Hepatocyte (in vitro differentiated cells): ENCODE measurements at regions not wholly inside any gene's neighbourhood (a gene's known extent, or its start where the extent isn't known, plus 50 kb on each side); places are given as distances from the start of the nearest gene placed in this dataset. TPM values are rescaled to one million over a fixed set of nuclear protein-coding genes. Genes with fewer than 3 reads are reported as not detected.

ENCODE experiments used
- DNase-seq: peaks from one replicate; pipeline ENCODE4 v3.0.0-alpha.2; 2016; ENCODE audit warnings: low spot score
- H2AFZ ChIP-seq: fragments of 200-600 bp; sonication (generic); 2 replicates; pipeline ENCODE4 v1.6.0; 2016; ENCODE audit warnings: antibody characterized with exemption, mild to moderate bottlenecking
- H3K27ac ChIP-seq: fragments of 200-600 bp; sonication (generic); 2 replicates; pipeline ENCODE4 v1.5.1; 2016; ENCODE audit warnings: mild to moderate bottlenecking
- H3K27me3 ChIP-seq: fragments of 200-600 bp; sonication (generic); 2 replicates; pipeline ENCODE4 v1.6.1; 2016
- H3K36me3 ChIP-seq: fragments of 200-600 bp; sonication (generic); replicated peaks from 2 replicates; pipeline ENCODE4 v1.5.1; 2016; ENCODE audit warnings: low read depth; ENCODE audit not compliant: insufficient read depth
- H3K4me1 ChIP-seq: fragments of 200-600 bp; sonication (generic); 2 replicates; pipeline ENCODE4 v1.5.1; 2016; ENCODE audit warnings: mild to moderate bottlenecking, moderate library complexity; ENCODE audit not compliant: insufficient read depth
- H3K4me2 ChIP-seq: fragments of 200-600 bp; sonication (generic); 2 replicates; pipeline ENCODE4 v1.6.0; 2016
- H3K4me3 ChIP-seq: fragments of 200-600 bp; sonication (generic); 2 replicates; pipeline ENCODE4 v1.5.1; 2016; ENCODE audit warnings: mild to moderate bottlenecking
- H3K79me2 ChIP-seq: fragments of 200-600 bp; sonication (generic); 2 replicates; pipeline ENCODE4 v1.6.0; 2017; ENCODE audit warnings: mild to moderate bottlenecking
- H3K9me2 ChIP-seq: fragments of 200-600 bp; sonication (generic); replicated peaks from 2 replicates; pipeline ENCODE4 v1.6.0; 2017; ENCODE audit warnings: mild to moderate bottlenecking; ENCODE audit not compliant: insufficient read depth
- H3K9me3 ChIP-seq: fragments of 200-600 bp; sonication (generic); 2 replicates; pipeline ENCODE4 v1.5.1; 2016; ENCODE audit warnings: low read depth, mild to moderate bottlenecking
- H4K20me1 ChIP-seq: fragments of 200-600 bp; sonication (generic); 2 replicates; pipeline ENCODE4 v1.6.0; 2016; ENCODE audit warnings: mild to moderate bottlenecking; ENCODE audit not compliant: insufficient read depth, poor library complexity, severe bottlenecking
- EZH2 ChIP-seq: fragments of 200-600 bp; sonication (generic); IDR thresholded peaks from 2 replicates; pipeline ENCODE4 v1.6.1; 2016; ENCODE audit warnings: antibody characterized with exemption, mild to moderate bottlenecking, borderline replicate concordance
- EZH2phosphoT487 ChIP-seq: fragments of 200-600 bp; sonication (generic); IDR thresholded peaks from one replicate; pipeline ENCODE4 v1.6.1; 2018; ENCODE audit warnings: antibody characterized with exemption, mild to moderate bottlenecking, low read depth, moderate library complexity; ENCODE audit not compliant: unreplicated experiment, severe bottlenecking
- WGBS: methylation state at CpG from one replicate; pipeline ENCODE4 v1.1.6; 2016; ENCODE audit warnings: low lambda C conversion rate; ENCODE audit errors: missing lambda C conversion rate; 5-methylcytosine and 5-hydroxymethylcytosine counted together
- small RNA-seq: library from RNA; depleted of rRNA; stranded (forward); fragments of <200 nt; gene quantifications from one replicate; pipeline ENCODE3, GENCODE V24; 2014
- TF ChIP-seq, protein P1 (sequence below): fragments of 200-600 bp; sonication (generic); IDR thresholded peaks from 2 replicates; pipeline ENCODE4 v1.5.1; 2016; ENCODE audit warnings: antibody characterized with exemption, mild to moderate bottlenecking; ENCODE audit not compliant: poor library complexity

DNA sequence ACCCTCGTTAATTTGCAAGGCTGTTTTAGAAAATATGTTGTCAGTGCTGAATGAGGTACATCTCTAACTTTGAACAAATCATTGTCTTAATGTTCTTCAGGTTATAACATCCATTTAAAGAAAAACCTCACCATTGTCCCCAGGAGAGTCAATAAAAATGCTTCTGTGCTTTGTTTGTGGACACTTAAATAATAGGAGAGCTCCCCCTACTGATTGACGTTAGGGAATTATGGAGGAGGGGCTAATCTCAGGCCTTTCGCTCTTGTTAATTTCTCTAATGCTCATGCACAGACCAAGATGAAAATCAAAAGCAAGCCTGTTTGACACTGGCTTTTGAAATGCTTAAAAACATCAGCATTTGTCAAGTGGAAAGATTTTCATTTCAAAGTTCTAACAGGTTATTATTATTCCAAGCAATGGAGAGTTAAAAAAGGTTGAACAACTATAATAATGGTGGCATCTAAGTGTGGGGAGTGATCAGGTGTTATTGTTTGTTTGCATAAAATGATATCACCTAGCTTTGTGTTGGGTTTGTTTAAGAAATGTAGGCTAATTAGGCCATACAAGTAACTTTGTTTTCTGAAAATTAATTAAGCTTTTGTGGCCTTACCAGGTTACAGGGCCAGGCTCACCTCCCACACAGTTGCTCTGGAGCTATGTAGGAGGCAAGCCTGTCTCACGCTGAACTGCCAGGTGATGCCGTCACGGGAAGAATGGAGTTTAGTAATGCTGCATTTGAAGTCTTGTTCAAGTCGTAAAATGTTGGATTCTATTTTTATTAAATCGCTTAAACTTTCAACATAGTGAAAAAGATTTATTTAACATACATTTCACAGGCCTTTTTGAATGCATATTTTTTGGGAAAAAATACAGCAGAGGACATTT, 51.7 kb upstream of the SMIM21 start:
- H3K4me1 ChIP-seq: peaks cover 4% of the 10 kb centered on the region
- H3K9me3 ChIP-seq: no peaks in the 10 kb centered on the region
- H3K9me2 ChIP-seq: no peaks in the 10 kb centered on the region
- no peak overlapping the region for H3K27ac ChIP-seq
- peak; percentile 62 for DNase-seq
- WGBS: 73% methylated on average over 8 of the region's 8 CpGs
- H3K79me2 ChIP-seq: no peaks in the 10 kb centered on the region
- H4K20me1 ChIP-seq: no peaks in the 10 kb centered on the region
- H3K36me3 ChIP-seq: no peaks in the 10 kb centered on the region
- no peak overlapping the region for H3K4me2 ChIP-seq
- H3K27me3 ChIP-seq: no peaks in the 10 kb centered on the region
- no peak overlapping the region for H3K4me3 ChIP-seq
- no peak overlapping the region for H2AFZ ChIP-seq
- no peak for TF ChIP-seq EZH2phosphoT487
- TF ChIP-seq, protein P1, sequence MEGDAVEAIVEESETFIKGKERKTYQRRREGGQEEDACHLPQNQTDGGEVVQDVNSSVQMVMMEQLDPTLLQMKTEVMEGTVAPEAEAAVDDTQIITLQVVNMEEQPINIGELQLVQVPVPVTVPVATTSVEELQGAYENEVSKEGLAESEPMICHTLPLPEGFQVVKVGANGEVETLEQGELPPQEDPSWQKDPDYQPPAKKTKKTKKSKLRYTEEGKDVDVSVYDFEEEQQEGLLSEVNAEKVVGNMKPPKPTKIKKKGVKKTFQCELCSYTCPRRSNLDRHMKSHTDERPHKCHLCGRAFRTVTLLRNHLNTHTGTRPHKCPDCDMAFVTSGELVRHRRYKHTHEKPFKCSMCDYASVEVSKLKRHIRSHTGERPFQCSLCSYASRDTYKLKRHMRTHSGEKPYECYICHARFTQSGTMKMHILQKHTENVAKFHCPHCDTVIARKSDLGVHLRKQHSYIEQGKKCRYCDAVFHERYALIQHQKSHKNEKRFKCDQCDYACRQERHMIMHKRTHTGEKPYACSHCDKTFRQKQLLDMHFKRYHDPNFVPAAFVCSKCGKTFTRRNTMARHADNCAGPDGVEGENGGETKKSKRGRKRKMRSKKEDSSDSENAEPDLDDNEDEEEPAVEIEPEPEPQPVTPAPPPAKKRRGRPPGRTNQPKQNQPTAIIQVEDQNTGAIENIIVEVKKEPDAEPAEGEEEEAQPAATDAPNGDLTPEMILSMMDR: peak; percentile 66
- no peak for TF ChIP-seq EZH2

DNA sequence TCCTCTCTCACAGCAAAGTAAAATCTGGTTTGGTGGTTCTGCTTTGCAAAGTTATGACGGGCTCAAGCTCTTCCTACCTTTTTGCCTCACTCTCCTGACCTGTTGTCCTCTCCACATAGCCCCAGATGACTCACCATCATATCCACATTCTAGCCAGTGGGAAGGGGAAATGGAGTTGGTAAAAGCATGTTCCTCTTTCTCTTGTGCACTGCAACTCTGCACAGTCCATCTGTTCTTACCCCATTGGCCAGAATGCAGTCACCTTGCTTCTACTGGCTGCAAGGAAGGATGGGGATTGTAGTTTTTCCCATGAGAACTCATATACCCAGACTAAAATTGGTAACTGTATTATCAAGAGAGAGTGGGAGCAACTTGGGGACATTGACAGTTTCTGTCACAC, 50.4 kb upstream of the SMIM21 start:
- H3K27me3 ChIP-seq: no peaks in the 10 kb centered on the region
- no peaks in the 10 kb centered on the region for H3K9me2 ChIP-seq
- H3K4me2 ChIP-seq: no peak overlapping the region
- no peak for TF ChIP-seq EZH2phosphoT487
- no peak for TF ChIP-seq EZH2
- TF ChIP-seq, protein P1: no peak
- no peaks in the 10 kb centered on the region for H3K36me3 ChIP-seq
- H3K79me2 ChIP-seq: no peaks in the 10 kb centered on the region
- H3K27ac ChIP-seq: no peak overlapping the region
- H4K20me1 ChIP-seq: no peaks in the 10 kb centered on the region
- no peak for DNase-seq
- 100% methylated on average over 1 of the region's 1 CpG for WGBS
- no peaks in the 10 kb centered on the region for H3K9me3 ChIP-seq
- H2AFZ ChIP-seq: no peak overlapping the region
- no peak overlapping the region for H3K4me3 ChIP-seq
- peaks cover 4% of the 10 kb centered on the region for H3K4me1 ChIP-seq

Small RNAs in the stretch of these regions (small RNA-seq; reads per million reads assigned to genes)
- gene AC021506.2: not detected
